Hepatocyte (in vitro differentiated cells): ENCODE measurements at regions not wholly inside any gene's neighbourhood (a gene's known extent, or its start where the extent isn't known, plus 50 kb on each side); places are given as distances from the start of the nearest gene placed in this dataset.

Source experiments
- EZH2phosphoT487 ChIP-seq: fragments of 200-600 bp; sonication (generic); IDR thresholded peaks from one replicate; pipeline ENCODE4 v1.6.1; 2018; ENCODE audit warnings: antibody characterized with exemption, mild to moderate bottlenecking, low read depth, moderate library complexity; ENCODE audit not compliant: unreplicated experiment, severe bottlenecking
- TF ChIP-seq, protein P1 (sequence below): fragments of 200-600 bp; sonication (generic); IDR thresholded peaks from 2 replicates; pipeline ENCODE4 v1.5.1; 2016; ENCODE audit warnings: antibody characterized with exemption, mild to moderate bottlenecking; ENCODE audit not compliant: poor library complexity

DNA sequence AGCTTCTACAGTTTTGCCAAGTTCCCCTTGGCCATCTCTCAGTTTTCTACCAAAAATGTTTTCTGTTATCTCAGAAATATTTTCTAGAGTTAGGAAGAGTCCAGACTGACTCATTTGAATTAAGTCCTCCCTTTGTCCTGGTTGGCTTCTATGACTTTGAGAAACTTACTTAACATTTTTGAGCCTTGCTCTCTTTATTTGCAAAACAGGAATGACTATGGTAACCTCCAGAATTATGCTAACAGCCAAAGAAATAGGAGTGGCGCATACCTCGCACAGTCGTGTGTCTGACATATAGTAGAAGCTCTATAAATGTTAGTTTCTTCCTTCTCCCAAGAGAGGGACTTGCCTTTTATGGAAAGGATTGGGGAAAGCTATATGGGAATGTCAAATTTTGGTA lies 841.1 kb downstream of the TSN start:
- no peak for TF ChIP-seq EZH2phosphoT487
- TF ChIP-seq, protein P1, sequence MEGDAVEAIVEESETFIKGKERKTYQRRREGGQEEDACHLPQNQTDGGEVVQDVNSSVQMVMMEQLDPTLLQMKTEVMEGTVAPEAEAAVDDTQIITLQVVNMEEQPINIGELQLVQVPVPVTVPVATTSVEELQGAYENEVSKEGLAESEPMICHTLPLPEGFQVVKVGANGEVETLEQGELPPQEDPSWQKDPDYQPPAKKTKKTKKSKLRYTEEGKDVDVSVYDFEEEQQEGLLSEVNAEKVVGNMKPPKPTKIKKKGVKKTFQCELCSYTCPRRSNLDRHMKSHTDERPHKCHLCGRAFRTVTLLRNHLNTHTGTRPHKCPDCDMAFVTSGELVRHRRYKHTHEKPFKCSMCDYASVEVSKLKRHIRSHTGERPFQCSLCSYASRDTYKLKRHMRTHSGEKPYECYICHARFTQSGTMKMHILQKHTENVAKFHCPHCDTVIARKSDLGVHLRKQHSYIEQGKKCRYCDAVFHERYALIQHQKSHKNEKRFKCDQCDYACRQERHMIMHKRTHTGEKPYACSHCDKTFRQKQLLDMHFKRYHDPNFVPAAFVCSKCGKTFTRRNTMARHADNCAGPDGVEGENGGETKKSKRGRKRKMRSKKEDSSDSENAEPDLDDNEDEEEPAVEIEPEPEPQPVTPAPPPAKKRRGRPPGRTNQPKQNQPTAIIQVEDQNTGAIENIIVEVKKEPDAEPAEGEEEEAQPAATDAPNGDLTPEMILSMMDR = no peak
